MM.1S (cell line): ENCODE measurements at regions not wholly inside any gene's neighbourhood (a gene's known extent, or its start where the extent isn't known, plus 50 kb on each side); places are given as distances from the start of the nearest gene placed in this dataset.

Experiments
- CTCF ChIP-seq: fragments of 300-600 bp; sonication (generic); IDR thresholded peaks from 2 replicates; pipeline ENCODE4 v1.5.1; 2016; ENCODE audit warnings: antibody characterized with exemption, low read length, mixed read lengths
- EZH2 ChIP-seq: fragments of 300-600 bp; sonication (generic); optimal IDR thresholded peaks from 2 replicates; pipeline ENCODE3; 2017; ENCODE audit warnings: low read depth, mild to moderate bottlenecking, antibody characterized with exemption, low read length, mixed read lengths

DNA sequence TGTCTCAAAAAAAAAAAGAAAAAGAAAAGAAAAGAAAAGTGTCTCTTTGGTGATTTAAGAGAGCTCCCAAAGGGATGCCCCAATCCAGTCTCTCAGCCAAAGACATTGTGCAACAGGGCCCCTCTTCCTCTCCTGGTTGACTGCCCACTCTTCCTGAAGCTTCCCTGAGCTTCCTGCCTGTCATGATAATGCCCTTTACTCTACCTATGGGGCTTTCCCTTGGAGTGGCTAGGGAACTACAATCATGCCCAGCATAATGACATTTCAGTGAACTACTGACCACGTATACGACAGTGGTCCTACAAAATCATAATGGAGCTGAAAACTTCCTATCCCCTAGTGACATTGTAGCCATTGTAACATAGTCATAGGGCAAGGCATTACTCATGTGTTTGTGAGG lies 118.0 kb downstream of the RASSF10 start:
- TF ChIP-seq EZH2 (no peak), CTCF (no peak)
